ENCODE measurements at regions not wholly inside any gene's neighbourhood (a gene's known extent, or its start where the extent isn't known, plus 50 kb on each side); places are given as distances from the start of the nearest gene placed in this dataset.

- Histone ChIP-seq H3K36me3 (ENCODE audit: control insufficient read depth, insufficient read depth, low read length) (no peaks in the 10 kb centered on the region), H3K27me3 (ENCODE audit: control insufficient read depth, insufficient read depth, low read length) (no peaks in the 10 kb centered on the region), H3K4me3 (ENCODE audit: low read depth, low read length) (no peak overlapping the region)
- no peak for TF ChIP-seq CTCF (IDR thresholded peaks at IDR 0.05; ENCODE audit: insufficient read depth, low read length, poor library complexity, severe bottlenecking)
- no peak for DNase-seq (ENCODE audit: low read depth)
Measured at GRCh38 chr2:21279525-21279924, 155.8 kb downstream of the TDRD15 start.

GRCh38 chr2:21280793-21281192 lies 157.0 kb downstream of the TDRD15 start:
- DNase-seq (ENCODE audit: low read depth): no peak
- Histone ChIP-seq H3K36me3 (ENCODE audit: control insufficient read depth, insufficient read depth, low read length) (no peaks in the 10 kb centered on the region), H3K27me3 (ENCODE audit: control insufficient read depth, insufficient read depth, low read length) (no peaks in the 10 kb centered on the region), H3K4me3 (ENCODE audit: low read depth, low read length) (no peak overlapping the region)
- no peak for TF ChIP-seq CTCF (IDR thresholded peaks at IDR 0.05; ENCODE audit: insufficient read depth, low read length, poor library complexity, severe bottlenecking)

GRCh38 chr2:21281384-21281783 lies 157.6 kb downstream of the TDRD15 start:
- Histone ChIP-seq H3K4me3 (ENCODE audit: low read depth, low read length) (no peak overlapping the region), H3K27me3 (ENCODE audit: control insufficient read depth, insufficient read depth, low read length) (no peaks in the 10 kb centered on the region), H3K36me3 (ENCODE audit: control insufficient read depth, insufficient read depth, low read length) (no peaks in the 10 kb centered on the region)
- no peak for TF ChIP-seq CTCF (IDR thresholded peaks at IDR 0.05; ENCODE audit: insufficient read depth, low read length, poor library complexity, severe bottlenecking)
- no peak for DNase-seq (ENCODE audit: low read depth)

- Histone ChIP-seq H3K36me3 (ENCODE audit: control insufficient read depth, insufficient read depth, low read length) (no peaks in the 10 kb centered on the region), H3K27me3 (ENCODE audit: control insufficient read depth, insufficient read depth, low read length) (no peaks in the 10 kb centered on the region), H3K4me3 (ENCODE audit: low read depth, low read length) (no peak overlapping the region)
- no peak for TF ChIP-seq CTCF (IDR thresholded peaks at IDR 0.05; ENCODE audit: insufficient read depth, low read length, poor library complexity, severe bottlenecking)
- no peak for DNase-seq (ENCODE audit: low read depth)
Measured at GRCh38 chr2:21281791-21282514, 158.2 kb downstream of the TDRD15 start.

- H3K4me3 ChIP-seq (ENCODE audit: low read depth, low read length): no peak overlapping the region
- no peak for TF ChIP-seq CTCF (IDR thresholded peaks at IDR 0.05; ENCODE audit: insufficient read depth, low read length, poor library complexity, severe bottlenecking)
- H3K27me3 ChIP-seq (ENCODE audit: control insufficient read depth, insufficient read depth, low read length): no peaks in the 10 kb centered on the region
- no peaks in the 10 kb centered on the region for H3K36me3 ChIP-seq (ENCODE audit: control insufficient read depth, insufficient read depth, low read length)
- no peak for DNase-seq (ENCODE audit: low read depth)
Measured at GRCh38 chr2:21282515-21282898, 158.7 kb downstream of the TDRD15 start.

GRCh38 chr2:21288299-21288698 lies 164.5 kb downstream of the TDRD15 start:
- no peak for DNase-seq (ENCODE audit: low read depth)
- H3K27me3 ChIP-seq (ENCODE audit: control insufficient read depth, insufficient read depth, low read length): no peaks in the 10 kb centered on the region
- H3K36me3 ChIP-seq (ENCODE audit: control insufficient read depth, insufficient read depth, low read length): no peaks in the 10 kb centered on the region
- no peak for TF ChIP-seq CTCF (IDR thresholded peaks at IDR 0.05; ENCODE audit: insufficient read depth, low read length, poor library complexity, severe bottlenecking)
- no peak overlapping the region for H3K4me3 ChIP-seq (ENCODE audit: low read depth, low read length)

Data from kidney epithelial cell (primary cell).